Hematopoietic multipotent progenitor cell treated with erythropoietin and hydrocortisone succinate and interleukin-3 and kit ligand, for 6 days (in vitro differentiated cells): ENCODE measurements at regions not wholly inside any gene's neighbourhood (a gene's known extent, or its start where the extent isn't known, plus 50 kb on each side); places are given as distances from the start of the nearest gene placed in this dataset.
"Not testable (repeated sequence)": the region's sequence is repeated elsewhere in the genome, so short reads cannot be mapped to it uniquely, and the experiment has no call there.

Experiments used
- DNase-seq: peaks from one replicate; pipeline ENCODE4 v3.0.0-alpha.2; 2015

DNA sequence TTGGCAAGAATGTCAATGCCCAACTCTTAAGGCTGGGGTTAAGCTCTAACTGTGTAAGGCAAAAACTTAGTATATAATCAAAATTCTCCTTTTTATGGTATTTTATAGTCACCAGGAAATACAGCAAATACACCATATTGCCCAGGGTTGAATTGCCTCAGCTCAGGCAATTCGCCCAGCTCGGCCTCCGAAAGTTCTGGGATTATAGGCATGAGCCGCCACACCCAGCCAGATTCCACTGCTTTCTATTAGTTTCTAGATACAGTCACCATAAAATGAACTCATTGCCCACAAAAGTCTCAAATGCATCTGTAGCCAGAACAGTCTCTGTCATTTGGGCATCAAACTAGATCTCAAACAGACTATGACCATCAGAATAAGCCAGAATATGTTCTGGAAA lies 238.7 kb upstream of the TOX3 start:
- no peak for DNase-seq

GRCh38 chr16:52783616-52784015 lies 236.7 kb upstream of the TOX3 start:
- no peak for DNase-seq

- DNase-seq: no peak
Measured at GRCh38 chr16:52781005-52781630, 234.2 kb upstream of the TOX3 start.

DNA sequence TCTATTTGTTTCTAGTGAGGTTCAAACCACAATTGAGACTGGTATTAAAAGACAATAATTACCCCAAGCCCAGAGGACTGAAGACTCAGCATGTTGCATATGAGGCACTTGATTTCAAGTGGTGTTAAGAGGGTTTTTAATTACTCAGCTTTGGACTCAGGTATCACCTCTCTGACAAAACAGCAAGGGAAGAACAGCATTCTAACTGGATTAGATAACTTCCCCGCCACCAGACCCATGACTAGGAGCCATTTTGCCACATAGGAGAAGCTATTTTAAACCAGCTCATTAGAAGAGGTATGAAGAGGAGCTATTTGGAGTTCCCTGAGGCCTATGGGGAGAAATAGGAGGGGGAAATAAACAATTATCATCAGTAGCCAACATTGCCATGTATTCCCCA lies 226.1 kb upstream of the TOX3 start:
- DNase-seq: no peak

DNA sequence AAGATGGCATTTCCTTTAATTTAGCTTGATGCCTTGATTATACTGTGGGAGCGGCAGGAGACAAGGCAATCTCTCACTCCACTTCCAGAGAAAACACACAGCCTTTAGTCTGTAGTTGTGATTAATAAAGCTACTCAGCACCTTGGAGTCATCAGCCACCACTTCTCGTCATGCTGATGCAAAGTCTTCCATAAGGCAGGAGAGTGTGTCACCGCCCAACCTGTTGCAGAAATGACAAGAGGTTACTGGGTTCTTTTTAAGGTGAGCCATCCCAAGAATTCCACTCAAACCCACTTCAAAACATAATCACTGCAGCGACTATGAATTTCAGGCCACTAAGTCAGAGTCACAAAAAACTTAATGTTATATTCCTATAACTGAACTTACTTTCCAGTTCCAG lies 223.9 kb upstream of the TOX3 start:
- no peak for DNase-seq

- DNase-seq: no peak
Measured at GRCh38 chr16:52758473-52758855, 211.5 kb upstream of the TOX3 start.

DNA sequence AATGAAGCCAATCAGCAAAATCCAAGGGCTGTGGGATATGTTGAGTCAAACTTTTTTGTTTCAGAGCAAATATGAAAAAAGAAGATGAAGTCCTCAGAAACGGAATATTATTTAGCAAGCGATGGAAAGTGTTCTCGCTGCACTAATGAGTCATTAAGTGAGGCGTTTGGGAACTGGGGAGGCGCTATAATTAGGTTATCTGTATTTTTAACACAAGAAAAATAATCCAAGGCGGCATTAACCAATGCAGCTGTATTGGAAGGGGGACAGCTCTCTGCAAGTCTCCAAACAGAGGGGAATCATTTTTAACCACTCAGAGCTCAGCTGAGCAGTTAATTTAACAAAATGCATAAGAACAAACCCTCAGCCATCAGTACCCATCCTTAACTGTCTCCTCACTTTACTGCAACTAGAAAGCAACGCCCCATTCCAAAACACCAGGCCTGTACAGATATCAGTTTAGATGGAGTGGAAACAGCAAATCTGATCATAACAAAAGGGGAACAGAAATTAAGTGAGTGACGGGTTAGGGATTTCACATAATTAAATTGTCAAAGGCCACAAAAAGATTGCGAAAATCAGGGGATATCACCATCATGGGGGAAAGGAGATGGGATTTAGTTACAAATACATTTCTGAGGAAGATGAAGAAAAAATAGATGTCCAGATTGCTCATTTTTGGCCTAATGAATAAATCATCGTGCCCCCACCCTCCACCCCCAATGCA lies 211.0 kb upstream of the TOX3 start:
- no peak for DNase-seq

DNA sequence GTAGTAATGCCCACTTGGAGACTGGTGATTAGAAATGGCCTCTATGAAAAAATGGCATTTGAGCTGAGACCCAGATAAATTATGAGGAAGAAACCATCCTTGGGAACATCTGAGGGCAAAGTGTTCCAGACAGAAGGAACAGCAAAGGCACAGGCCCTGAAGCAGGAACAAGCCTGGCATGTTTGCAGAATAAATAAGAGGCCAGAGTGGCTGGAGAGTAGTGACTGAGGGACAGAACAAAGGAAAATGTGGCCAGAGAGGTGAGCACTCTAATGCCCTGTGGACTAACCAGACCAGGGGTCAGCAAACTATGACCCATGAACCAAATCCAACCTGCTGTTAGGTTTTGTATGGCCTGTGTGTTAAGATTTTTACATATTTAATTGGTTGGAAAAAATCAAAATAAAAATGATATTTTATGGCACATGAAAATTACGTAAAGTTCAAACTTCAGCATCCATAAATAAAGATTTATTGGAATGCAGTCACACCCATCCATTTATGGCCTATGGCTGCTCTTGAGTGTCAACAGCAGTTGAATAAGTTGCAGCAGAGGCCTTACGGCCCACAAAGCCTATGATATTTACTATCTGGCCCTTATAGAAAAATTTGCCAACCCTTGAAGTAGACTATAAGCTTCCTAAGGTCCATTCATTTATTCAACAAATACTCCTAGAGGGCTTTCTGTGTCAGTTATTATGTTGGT lies 210.0 kb upstream of the TOX3 start:
- DNase-seq: no peak

DNA sequence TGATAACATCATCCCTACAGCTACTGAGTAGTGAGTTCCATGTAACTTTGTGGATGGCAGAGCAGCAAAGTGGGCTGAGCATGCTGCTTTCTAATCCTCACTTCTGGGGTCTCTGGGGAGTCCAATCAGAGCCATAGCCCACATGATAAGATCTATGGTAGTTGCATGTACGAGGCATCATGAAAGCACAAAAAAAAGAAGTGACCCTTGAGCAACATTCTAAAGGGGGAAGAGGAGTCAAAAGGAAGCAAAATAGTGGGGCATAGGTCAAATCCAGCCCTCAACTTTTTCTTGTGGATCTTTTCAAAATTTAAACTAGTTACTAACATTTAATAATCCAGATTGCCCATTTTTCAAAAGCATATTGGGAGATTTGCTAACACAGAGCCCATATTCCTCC lies 208.5 kb upstream of the TOX3 start:
- DNase-seq: no peak

- DNase-seq: no peak
Measured at GRCh38 chr16:52751035-52751434, 204.1 kb upstream of the TOX3 start.

DNA sequence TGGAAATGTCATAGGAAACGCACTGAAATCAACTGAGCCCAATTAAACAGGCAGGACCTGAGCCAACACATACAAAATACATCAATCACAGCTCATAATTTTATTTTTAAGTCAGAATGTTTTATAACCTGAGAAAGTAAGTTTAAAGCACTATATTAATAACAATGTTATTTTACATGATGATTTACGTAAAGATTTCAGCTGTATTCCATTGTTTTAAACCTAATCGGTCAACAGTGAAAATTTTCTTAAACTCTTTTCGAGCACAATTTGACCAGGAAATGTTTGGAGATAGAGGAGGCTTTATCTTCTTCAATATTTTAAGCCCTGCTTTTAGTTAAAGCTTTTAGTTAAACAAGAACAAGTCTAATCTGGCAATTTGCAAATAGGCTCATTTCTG lies 201.8 kb upstream of the TOX3 start:
- no peak for DNase-seq

DNA sequence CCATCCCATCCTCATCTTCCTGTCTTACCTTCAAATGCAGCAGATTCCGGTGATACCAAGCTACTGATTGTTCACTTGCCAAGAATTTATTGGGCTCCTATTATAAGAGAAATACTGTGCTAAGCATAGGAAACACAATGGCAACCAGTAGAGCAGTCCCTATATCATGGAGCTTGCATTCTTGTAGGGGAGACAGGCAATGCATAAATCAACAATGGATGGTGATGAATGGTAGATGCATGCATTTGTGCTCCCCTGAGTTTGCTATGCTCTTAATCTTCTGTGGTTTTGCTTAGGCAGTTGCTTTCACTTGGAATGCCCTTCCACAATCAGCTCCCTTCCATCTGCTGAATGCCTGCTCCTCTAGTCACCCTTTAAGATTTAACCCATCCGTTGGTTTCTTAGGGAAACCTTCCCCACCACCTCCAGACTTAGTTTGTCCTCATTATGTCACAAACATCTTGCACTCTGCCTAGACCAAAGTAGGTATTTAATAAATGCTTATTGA lies 200.2 kb upstream of the TOX3 start:
- no peak for DNase-seq

DNA sequence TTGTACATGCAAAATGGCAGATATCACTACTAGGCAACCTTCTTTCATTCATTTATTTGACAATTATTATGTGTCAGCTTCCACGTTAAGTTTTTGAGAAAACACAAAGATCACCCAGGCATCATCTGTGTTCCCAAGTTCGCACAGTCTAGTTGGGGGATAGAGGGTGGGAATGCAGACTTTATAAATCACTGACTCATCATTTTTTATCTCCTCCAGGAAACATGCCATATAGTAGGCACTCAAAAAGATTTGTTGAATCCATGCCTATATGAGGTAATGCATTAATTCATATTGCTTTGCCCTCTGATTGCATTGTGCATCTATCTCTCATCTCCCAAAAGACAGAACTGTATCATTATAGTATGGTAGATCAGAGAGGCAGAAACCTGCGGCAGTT lies 196.8 kb upstream of the TOX3 start:
- no peak for DNase-seq

DNA sequence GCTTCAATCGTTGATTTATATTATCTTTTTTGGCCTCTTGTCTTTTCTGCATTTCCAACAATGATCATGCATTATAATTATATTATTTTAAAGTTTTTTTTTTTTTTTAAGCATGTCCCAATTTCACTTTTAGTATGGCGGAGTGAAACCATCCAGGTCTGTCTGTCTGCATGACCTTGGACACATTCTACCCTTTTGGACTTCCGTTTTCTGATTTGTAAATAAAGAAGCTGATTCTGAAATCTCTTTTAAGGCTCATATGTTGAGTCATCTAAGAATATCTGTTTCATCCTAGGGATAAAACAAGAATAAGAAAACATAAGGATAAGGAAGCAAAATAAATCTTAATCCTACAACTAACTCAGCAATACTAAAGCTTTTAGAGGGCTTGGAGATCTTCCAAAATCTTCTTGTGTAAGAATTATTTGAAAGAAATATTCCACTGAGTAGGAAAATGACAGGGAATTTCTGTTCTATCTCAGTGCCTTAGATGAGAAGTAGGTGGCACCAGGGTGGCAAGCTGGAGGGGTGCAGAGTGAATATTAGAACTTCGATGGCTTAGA lies 195.7 kb upstream of the TOX3 start:
- no peak for DNase-seq

- no peak for DNase-seq
Measured at GRCh38 chr16:52742052-52742451, 195.1 kb upstream of the TOX3 start.

DNA sequence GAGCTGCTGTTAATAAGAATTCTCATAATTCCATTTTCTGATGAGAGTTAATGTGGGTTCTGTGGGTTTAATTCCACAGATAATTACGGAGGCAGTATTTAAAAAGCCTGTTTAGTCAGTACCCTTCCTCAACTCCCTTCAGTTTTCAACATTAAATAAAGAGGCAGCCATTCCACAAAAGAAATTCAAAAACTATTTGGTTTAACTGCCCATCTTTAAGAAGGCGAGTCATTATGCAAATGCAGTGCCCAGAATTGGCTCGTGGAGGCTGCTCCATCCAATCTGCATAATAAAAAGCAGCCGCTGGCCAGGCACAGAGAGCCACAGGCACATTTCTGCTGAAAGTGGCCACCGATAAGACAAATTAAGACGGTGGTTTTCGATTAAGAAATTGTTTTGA lies 194.4 kb upstream of the TOX3 start:
- DNase-seq: no peak

DNA sequence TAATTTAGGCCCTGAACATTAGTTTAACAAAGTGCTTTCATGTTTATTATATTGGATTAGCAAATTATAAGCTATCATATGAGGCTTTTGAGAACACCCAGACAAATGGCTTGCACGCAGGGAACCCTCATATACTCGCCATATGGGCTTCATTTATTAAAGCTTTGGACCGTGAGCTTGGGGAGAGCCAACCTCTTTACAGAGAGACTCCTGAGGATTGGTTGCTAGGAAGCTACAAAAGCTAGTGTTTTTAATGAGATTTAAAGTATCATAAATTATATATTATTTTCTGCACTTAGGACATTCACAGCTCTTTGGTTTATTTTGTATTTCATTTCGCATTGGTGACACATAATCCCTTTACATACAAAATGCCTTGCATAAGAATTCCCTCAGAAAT lies 193.8 kb upstream of the TOX3 start:
- no peak for DNase-seq

DNA sequence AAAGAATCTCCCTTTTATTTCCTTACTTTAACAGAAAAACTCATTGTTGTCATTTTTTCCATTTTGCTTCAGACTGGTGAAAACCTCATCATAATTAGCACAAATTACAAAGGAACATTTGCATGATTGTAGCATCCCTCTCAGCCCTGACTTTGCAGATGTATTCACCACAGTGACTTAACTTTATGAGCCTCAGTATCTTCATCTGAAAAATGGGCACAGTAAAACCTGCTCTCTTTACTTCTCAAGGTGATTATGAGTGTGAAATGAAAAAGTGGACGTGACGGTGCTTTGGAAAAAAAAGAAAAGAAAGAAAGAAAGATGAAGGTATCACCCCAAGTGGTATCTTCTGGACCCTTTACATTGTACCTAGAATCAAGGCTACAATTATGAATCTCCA lies 193.4 kb upstream of the TOX3 start:
- DNase-seq: no peak

- not testable (repeated sequence) for DNase-seq
Measured at GRCh38 chr16:52738992-52739391, 192.0 kb upstream of the TOX3 start.

DNA sequence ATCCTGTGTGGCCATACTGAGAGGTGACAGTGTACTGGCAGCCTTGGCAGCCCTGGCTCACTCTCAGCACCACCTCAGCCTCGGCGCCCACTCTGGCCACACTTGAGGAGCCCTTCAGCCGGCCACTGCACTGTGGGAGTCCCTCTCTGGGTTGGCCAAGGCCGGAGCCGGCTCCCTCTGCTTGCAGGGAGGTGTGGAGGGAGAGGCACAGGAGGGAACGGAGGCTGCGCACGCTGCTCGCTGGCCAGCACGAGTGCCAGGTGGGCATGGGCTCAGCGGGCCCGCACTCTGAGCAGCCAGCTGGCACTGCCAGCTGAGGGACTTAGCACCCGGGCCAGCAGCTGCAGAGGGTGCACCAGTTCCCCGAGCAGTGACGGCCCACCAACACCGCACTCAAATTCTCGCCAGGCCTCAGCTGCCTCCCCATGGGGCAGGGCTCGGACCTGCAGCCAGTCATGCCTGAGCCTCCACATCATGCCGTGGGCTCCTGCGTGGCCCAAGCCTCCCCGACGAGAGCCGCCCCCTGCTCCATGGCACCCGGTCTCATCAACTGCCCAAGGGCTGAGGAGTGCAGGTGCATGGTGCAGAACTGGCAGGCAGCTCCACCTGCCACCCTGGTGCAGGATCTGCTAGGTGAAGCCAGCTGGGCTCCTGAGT lies 184.4 kb upstream of the TOX3 start:
- no peak for DNase-seq

DNA sequence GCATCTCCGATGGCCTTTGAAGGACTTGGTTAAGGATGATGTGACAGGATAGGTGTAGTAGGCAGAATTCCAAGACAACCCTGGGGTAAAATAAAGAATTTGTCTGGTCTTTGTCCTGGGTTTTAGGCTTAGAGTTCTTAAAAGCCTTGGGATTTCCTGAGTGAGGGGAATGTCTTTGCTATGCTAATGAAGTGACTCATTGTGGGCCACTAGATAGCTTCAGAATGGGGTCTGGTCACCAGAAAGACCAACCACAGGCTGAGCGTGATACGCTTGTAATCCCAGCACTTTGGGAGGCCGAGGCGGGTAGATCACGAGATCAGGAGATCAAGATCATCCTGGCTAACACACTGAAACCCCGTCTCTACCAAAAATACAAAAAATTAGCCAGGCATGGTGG lies 182.8 kb upstream of the TOX3 start:
- no peak for DNase-seq

- DNase-seq: peak; percentile 4
Measured at GRCh38 chr16:52727849-52728248, 180.9 kb upstream of the TOX3 start.

GRCh38 chr16:52727441-52727840 lies 180.5 kb upstream of the TOX3 start:
- DNase-seq: no peak
